ENCODE measurements at regions not wholly inside any gene's neighbourhood (a gene's known extent, or its start where the extent isn't known, plus 50 kb on each side); places are given as distances from the start of the nearest gene placed in this dataset.
"Not testable (repeated sequence)": the region's sequence is repeated elsewhere in the genome, so short reads cannot be mapped to it uniquely, and the experiment has no call there.

- in situ Hi-C loops (cut with HindIII; ENCODE audit: low sequenced_read_pairs) = no loop called here
Observed at GRCh38 chr6:68575765-68576439, 59.2 kb upstream of the ADGRB3 start.

GRCh38 chr6:68572975-68573374 lies 62.1 kb upstream of the ADGRB3 start:
- in situ Hi-C loops (cut with HindIII; ENCODE audit: low sequenced_read_pairs) = no loop called here

- in situ Hi-C loops (cut with HindIII; ENCODE audit: low sequenced_read_pairs) = no loop called here
Observed at GRCh38 chr6:68572525-68572924, 62.6 kb upstream of the ADGRB3 start.

- in situ Hi-C loops (cut with HindIII; ENCODE audit: low sequenced_read_pairs) = no loop called here
Observed at GRCh38 chr6:68559716-68560115, 75.4 kb upstream of the ADGRB3 start.

- in situ Hi-C loops (cut with HindIII; ENCODE audit: low sequenced_read_pairs) = no loop called here
Observed at GRCh38 chr6:68559070-68559469, 76.0 kb upstream of the ADGRB3 start.

GRCh38 chr6:68546620-68547019 lies 88.5 kb upstream of the ADGRB3 start:
- in situ Hi-C loops (cut with HindIII; ENCODE audit: low sequenced_read_pairs) = no loop called here

GRCh38 chr6:68544450-68544849 lies 90.6 kb upstream of the ADGRB3 start:
- in situ Hi-C loops (cut with HindIII; ENCODE audit: low sequenced_read_pairs) = no loop called here

GRCh38 chr6:68533339-68533795 lies 101.7 kb upstream of the ADGRB3 start:
- in situ Hi-C loops (cut with HindIII; ENCODE audit: low sequenced_read_pairs) = no loop called here

- in situ Hi-C loops (cut with HindIII; ENCODE audit: low sequenced_read_pairs) = no loop called here
Observed at GRCh38 chr6:68527691-68528090, 107.4 kb upstream of the ADGRB3 start.

- in situ Hi-C loops (cut with HindIII; ENCODE audit: low sequenced_read_pairs) = no loop called here
Observed at GRCh38 chr6:68506911-68507310, 128.2 kb upstream of the ADGRB3 start.

- in situ Hi-C loops (cut with HindIII; ENCODE audit: low sequenced_read_pairs) = no loop called here
Observed at GRCh38 chr6:68502946-68503345, 132.1 kb upstream of the ADGRB3 start.

GRCh38 chr6:68497927-68498326 lies 137.2 kb upstream of the ADGRB3 start:
- in situ Hi-C loops (cut with HindIII; ENCODE audit: low sequenced_read_pairs) = no loop called here

- in situ Hi-C loops (cut with HindIII; ENCODE audit: low sequenced_read_pairs) = not testable (repeated sequence)
Observed at GRCh38 chr6:68494880-68495279, 140.2 kb upstream of the ADGRB3 start.

GRCh38 chr6:68476611-68477010 lies 158.5 kb upstream of the ADGRB3 start:
- in situ Hi-C loops (cut with HindIII; ENCODE audit: low sequenced_read_pairs) = no loop called here

GRCh38 chr6:68473433-68474210 lies 161.5 kb upstream of the ADGRB3 start:
- in situ Hi-C loops (cut with HindIII; ENCODE audit: low sequenced_read_pairs) = no loop called here

GRCh38 chr6:68468244-68468884 lies 166.7 kb upstream of the ADGRB3 start:
- in situ Hi-C loops (cut with HindIII; ENCODE audit: low sequenced_read_pairs) = no loop called here

- in situ Hi-C loops (cut with HindIII; ENCODE audit: low sequenced_read_pairs) = no loop called here
Observed at GRCh38 chr6:68458447-68458846, 176.6 kb upstream of the ADGRB3 start.

- in situ Hi-C loops (cut with HindIII; ENCODE audit: low sequenced_read_pairs) = no loop called here
Observed at GRCh38 chr6:68447112-68447511, 188.0 kb upstream of the ADGRB3 start.

- in situ Hi-C loops (cut with HindIII; ENCODE audit: low sequenced_read_pairs) = no loop called here
Observed at GRCh38 chr6:68445926-68446325, 189.2 kb upstream of the ADGRB3 start.

GRCh38 chr6:68443704-68444103 lies 191.4 kb upstream of the ADGRB3 start:
- in situ Hi-C loops (cut with HindIII; ENCODE audit: low sequenced_read_pairs) = no loop called here

- in situ Hi-C loops (cut with HindIII; ENCODE audit: low sequenced_read_pairs) = no loop called here
Observed at GRCh38 chr6:68427630-68428029, 207.5 kb upstream of the ADGRB3 start.

- in situ Hi-C loops (cut with HindIII; ENCODE audit: low sequenced_read_pairs) = no loop called here
Observed at GRCh38 chr6:68410021-68410420, 225.1 kb upstream of the ADGRB3 start.
